HG02870 (cell line): ENCODE measurements at regions not wholly inside any gene's neighbourhood (a gene's known extent, or its start where the extent isn't known, plus 50 kb on each side); places are given as distances from the start of the nearest gene placed in this dataset.
"Not testable (repeated sequence)": the region's sequence is repeated elsewhere in the genome, so short reads cannot be mapped to it uniquely, and the experiment has no call there.

Experiments used
- ATAC-seq: cut with Tn5 transposase; IDR thresholded peaks from one replicate; pipeline ENCODE4 v1.9.1; 2021; ENCODE audit warnings: mild to moderate bottlenecking, moderate library complexity; ENCODE audit not compliant: unreplicated experiment

- no peak for ATAC-seq
Measured at GRCh38 chr5:13108265-13108664, 836.2 kb downstream of the DNAH5 start.

DNA sequence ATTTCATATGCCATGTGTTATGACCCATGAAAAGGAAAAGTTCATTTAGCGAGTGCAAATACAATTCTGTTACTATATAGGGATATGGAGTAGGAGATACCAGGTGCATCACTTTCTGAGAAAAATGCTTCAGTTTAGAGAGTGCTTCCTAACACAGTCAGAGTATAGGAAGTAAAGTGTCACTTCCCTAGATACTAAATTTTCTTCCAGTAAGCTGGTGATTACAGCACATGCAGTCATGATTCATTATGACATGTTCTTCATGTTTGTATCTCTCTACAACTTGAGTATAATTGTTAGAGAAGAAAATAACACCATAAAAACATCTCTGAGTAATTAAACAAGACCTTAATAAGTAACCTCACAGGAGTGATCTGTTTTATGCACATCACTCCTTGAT, 837.0 kb downstream of the DNAH5 start:
- no peak for ATAC-seq

- no peak for ATAC-seq
Measured at GRCh38 chr5:13081116-13081515, 863.4 kb downstream of the DNAH5 start.

- not testable (repeated sequence) for ATAC-seq
Measured at GRCh38 chr5:13072936-13073335, 871.6 kb downstream of the DNAH5 start.

GRCh38 chr5:13063088-13063487, 881.4 kb downstream of the DNAH5 start:
- no peak for ATAC-seq

DNA sequence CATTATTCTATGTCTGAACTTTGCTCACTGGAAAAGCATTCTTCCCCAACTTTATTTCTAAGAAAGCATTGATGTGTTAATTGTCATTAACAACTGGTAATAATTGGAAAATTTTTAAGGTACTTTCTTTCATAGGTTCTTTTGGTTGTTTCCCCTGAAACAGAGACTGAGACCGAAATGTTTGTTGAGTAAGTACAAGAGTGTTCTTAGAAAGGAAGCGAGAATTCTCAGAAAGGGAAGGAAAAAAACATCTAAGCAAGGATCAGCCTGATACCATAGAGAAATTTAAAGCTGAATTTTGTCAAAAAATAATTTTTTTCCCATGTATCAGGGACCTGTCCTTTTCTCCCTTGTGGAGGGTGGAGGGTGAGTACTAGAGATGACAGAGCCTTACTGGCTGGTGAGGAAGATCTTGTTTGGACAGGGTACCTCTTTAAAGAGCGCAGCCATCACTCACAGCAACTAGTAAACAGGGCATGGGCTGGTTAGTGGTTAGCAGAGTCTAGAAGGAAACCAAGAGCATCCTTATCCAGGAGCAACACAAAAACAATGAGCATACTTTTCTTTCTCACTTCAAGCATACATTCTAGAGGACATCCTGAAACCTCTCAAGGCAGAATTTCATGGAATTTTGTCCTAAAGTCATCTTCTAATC, 898.5 kb downstream of the DNAH5 start:
- no peak for ATAC-seq

DNA sequence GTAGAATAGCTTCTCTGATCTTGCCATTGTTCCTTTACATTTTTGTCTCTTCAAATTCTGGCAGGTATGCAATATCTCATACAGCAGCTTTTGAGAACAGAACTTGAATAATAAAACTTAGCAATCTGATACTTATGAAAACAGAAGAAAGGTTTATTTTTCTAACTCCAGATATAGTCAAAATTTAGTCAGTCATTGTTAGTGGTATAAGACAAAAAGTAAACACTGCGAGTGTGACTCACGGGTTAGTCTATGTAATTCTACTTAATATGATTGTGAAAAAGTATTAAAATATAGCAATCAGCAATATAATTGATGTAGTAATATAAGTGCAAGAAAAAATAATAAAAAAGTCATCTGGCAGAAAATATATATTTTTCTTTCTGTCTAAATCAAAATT, 910.4 kb downstream of the DNAH5 start:
- no peak for ATAC-seq

DNA sequence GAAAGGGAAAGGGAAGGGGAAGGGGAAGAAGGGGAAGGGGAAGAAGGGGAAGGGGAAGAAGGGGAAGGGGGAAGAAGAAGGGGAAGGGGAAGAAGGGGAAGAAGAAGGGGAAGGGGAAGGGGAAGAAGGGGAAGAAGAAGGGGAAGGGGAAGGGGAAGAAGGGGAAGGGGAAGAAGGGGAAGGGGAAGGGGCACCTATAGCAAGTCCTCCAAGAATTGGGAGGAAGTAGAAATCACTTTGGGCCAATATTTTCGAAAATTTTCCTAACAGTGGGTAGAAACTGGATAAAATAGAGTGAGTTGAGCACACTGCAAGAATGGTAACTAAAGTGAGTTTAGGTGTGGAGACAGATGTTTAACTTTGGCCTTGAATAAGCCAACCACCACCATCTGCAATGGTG, 915.3 kb downstream of the DNAH5 start:
- ATAC-seq: no peak

GRCh38 chr5:13027874-13028273, 916.6 kb downstream of the DNAH5 start:
- ATAC-seq: no peak

DNA sequence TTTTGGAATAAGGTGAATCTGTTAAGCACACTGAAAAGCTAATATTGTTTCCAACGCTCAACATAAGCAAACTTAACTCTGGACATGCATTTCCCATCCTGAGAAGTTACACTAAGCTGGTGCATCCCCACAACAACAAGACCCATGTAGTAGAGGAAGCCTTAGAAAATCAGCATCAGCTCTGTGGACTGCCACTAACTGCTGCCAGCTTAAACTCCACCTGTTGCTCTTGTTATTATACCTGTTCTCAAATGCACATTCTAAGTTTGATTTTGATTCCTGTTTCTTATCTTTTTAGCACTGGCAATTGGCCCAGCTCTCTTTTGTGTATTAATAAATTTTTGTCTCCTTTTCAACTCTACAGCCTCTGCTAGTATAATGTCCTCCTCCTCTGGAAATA, 924.8 kb downstream of the DNAH5 start:
- ATAC-seq: no peak

GRCh38 chr5:13003457-13003856, 941.0 kb downstream of the DNAH5 start:
- ATAC-seq: no peak

GRCh38 chr5:12999667-13000066, 944.8 kb downstream of the DNAH5 start:
- no peak for ATAC-seq

DNA sequence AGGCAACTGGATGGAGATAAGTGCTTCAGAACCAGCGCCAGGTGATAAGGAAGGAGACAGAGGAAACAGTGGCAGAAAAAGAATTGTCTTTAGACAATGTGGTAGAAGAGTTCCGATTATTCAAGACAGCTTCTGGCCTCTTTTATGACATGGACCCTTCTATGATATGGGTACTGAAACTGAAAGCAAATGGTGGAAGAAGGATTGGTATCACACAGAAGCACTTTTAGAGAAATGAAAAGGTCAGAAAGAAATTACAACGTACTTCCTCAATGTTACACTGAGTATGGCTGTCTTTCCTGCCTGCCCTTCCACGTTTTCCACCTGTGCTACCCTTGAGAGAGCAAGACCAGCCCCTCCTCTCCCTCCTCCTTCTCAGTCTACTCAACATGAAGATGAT, 959.3 kb downstream of the DNAH5 start:
- ATAC-seq: no peak

DNA sequence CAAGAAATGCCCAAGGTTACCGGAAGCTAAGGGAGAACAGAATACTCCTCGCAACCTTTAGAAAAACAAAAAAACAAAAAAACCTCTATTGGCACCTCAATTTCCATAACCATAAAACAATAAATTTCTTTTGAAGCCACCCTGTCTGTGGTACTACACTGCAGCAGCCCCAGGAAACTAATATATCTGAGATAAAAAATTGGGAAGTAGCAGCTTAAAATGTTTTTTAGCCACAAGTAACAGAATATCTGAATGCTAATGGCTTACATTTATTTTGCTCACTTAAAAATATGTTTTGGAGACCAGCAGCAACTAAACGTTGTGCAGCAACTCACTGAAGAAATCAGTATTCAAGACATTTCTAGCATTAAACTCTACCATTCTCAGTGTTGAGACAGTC, 969.6 kb downstream of the DNAH5 start:
- no peak for ATAC-seq

DNA sequence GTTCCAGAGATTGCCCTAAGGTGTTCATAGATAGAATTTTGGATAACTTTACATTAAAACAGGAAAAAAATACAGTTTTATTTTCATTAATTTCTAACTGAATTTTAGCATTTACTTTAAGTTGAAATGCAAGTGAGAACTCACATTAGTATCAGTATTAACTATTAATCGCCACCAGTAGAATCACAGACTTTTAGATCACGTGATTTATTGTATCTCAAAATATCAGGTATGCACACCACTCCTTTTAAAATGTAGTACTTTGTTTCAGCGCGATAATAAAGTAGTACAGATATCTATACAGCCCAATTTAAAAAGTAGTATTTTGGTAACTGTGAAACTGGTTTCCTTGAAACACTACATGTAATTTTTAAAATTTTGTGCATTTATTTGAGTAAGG, 978.7 kb downstream of the DNAH5 start:
- ATAC-seq: no peak

- no peak for ATAC-seq
Measured at GRCh38 chr5:12959713-12960112, 984.8 kb downstream of the DNAH5 start.

DNA sequence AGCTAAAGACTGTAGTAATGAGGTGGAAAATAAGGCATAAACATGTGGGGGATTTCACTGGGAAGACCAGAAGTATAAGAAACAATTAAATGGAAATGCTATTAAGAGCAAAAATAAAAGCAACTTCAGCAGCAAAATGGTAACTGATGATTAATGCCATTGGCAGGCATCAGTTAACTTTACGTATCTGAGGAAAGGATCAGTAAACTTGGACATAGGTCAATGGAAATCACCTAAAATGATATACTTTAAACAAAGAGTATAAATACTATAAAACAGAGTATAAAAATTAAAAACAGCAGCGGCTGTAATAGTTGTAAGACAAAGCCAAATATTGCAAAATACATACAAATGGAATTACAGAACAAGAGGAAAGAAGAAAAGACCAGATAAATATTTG, 992.1 kb downstream of the DNAH5 start:
- ATAC-seq: no peak

- no peak for ATAC-seq
Measured at GRCh38 chr5:12951846-12952245, 992.6 kb downstream of the DNAH5 start.

GRCh38 chr5:12947379-12947778, 997.1 kb downstream of the DNAH5 start:
- no peak for ATAC-seq

- ATAC-seq: not testable (repeated sequence)
Measured at GRCh38 chr5:12945477-12945876, 999.0 kb downstream of the DNAH5 start.

GRCh38 chr5:12936221-12936620, 1008.3 kb downstream of the DNAH5 start:
- ATAC-seq: no peak

GRCh38 chr5:12934722-12935121, 1009.8 kb downstream of the DNAH5 start:
- no peak for ATAC-seq

GRCh38 chr5:12920527-12920926, 1016.3 kb upstream of the CTNND2 start:
- no peak for ATAC-seq
